SK-N-SH (cell line): ENCODE measurements at regions not wholly inside any gene's neighbourhood (a gene's known extent, or its start where the extent isn't known, plus 50 kb on each side); places are given as distances from the start of the nearest gene placed in this dataset.

Experiments used
- CTCF ChIA-PET: fragments of 300-600, 350-600 bp; formaldehyde crosslinking; extraction: SDS; loops from one replicate; lab custom pipeline; 2021; lab: Yijun Ruan, JAX
- POLR2A ChIA-PET: fragments of 350-600 bp; sonication (Branson Sonifier 250); formaldehyde crosslinking; extraction: SDS; loops from one replicate; lab custom pipeline; 2020; ENCODE audit warnings: antibody characterized with exemption, inconsistent platforms; lab: Yijun Ruan, JAX
- DNase-seq: peaks from one replicate; pipeline ENCODE4 v3.0.0; 2012
- H2AFZ ChIP-seq: fragments of 200-600 bp; sonication (generic); 2 replicates; pipeline ENCODE4 v1.8.1; 2016; ENCODE audit warnings: antibody characterized with exemption, mild to moderate bottlenecking, low read depth
- H3F3A ChIP-seq: fragments of 200-600 bp; sonication (generic); replicated peaks from 2 replicates; pipeline ENCODE3; 2016; ENCODE audit warnings: antibody characterized with exemption, mild to moderate bottlenecking; ENCODE audit not compliant: insufficient read depth
- H3K27ac ChIP-seq, 2 experiments: fragments of 200-500 bp in 1 of 2; fragments of 200-600 bp in 1 of 2; sonication (Bioruptor generic) in 1 of 2; sonication (generic), shearing (Covaris generic) in 1 of 2; 2 replicates each; pipeline versions ENCODE4 v1.5.1 to v1.6.1; 2014 to 2016; ENCODE audit warnings: low read depth in 2 of 2, inconsistent platforms in 1 of 2, low read length in 1 of 2, mild to moderate bottlenecking in 1 of 2, mixed read lengths in 1 of 2
- H3K27me3 ChIP-seq: fragments of 200-600 bp; sonication (generic), shearing (Covaris generic); 2 replicates; pipeline ENCODE4 v1.6.1; 2016; ENCODE audit warnings: mixed run types; ENCODE audit not compliant: insufficient read depth
- H3K36me3 ChIP-seq, 2 experiments: fragments of 200-500 bp in 1 of 2; fragments of 200-600 bp in 1 of 2; sonication (Bioruptor generic) in 1 of 2; sonication (generic) in 1 of 2; replicated peaks in 1 of 2; 2 replicates each; pipeline versions ENCODE3 to v1.5.1; 2014 to 2016; ENCODE audit warnings: low read length in 1 of 2, mild to moderate bottlenecking in 1 of 2; ENCODE audit not compliant: insufficient read depth in 2 of 2, control insufficient read depth in 1 of 2
- H3K4me1 ChIP-seq, 2 experiments: fragments of 200-500 bp in 1 of 2; fragments of 200-600 bp in 1 of 2; sonication (Bioruptor generic) in 1 of 2; sonication (generic), shearing (Covaris generic) in 1 of 2; 2 replicates each; pipeline versions ENCODE4 v1.5.1 to v1.6.1; 2014 to 2016; ENCODE audit warnings: low read depth in 1 of 2, low read length in 1 of 2, mixed run types in 1 of 2; ENCODE audit not compliant: insufficient read depth in 2 of 2, control insufficient read depth in 1 of 2
- H3K4me2 ChIP-seq: fragments of 200-600 bp; sonication (generic), shearing (Covaris generic); 2 replicates; pipeline ENCODE4 v1.6.1; 2017; ENCODE audit warnings: mixed run types
- H3K4me3 ChIP-seq, 2 experiments: fragments of 200-500 bp in 1 of 2; fragments of 200-600 bp in 1 of 2; sonication (Bioruptor generic) in 1 of 2; sonication (generic), shearing (Covaris generic) in 1 of 2; 2 replicates each; pipeline versions ENCODE4 v1.5.1 to v1.8.1; 2014 to 2016; ENCODE audit warnings: low read depth in 2 of 2, inconsistent platforms in 1 of 2, low read length in 1 of 2, mild to moderate bottlenecking in 1 of 2, mixed read lengths in 1 of 2, moderate library complexity in 1 of 2
- H3K79me2 ChIP-seq: fragments of 200-600 bp; sonication (generic); 2 replicates; pipeline ENCODE4 v1.8.1; 2017; ENCODE audit warnings: mild to moderate bottlenecking; ENCODE audit not compliant: insufficient read depth
- H3K9ac ChIP-seq: fragments of 200-600 bp; sonication (generic); 2 replicates; pipeline ENCODE4 v1.6.1; 2017; ENCODE audit warnings: mixed run types
- H3K9me2 ChIP-seq: fragments of 200-600 bp; sonication (generic); 2 replicates; pipeline ENCODE4 v1.6.1; 2017; ENCODE audit warnings: mixed run types
- H3K9me3 ChIP-seq: fragments of 200-600 bp; sonication (generic); 2 replicates; pipeline ENCODE4 v1.6.1; 2017; ENCODE audit warnings: mixed run types, mild to moderate bottlenecking, moderate library complexity
- H4K20me1 ChIP-seq: fragments of 200-600 bp; sonication (generic); 2 replicates; pipeline ENCODE4 v1.6.1; 2017; ENCODE audit warnings: mild to moderate bottlenecking, mixed run types; ENCODE audit not compliant: insufficient read depth
- CTCF ChIP-seq: fragments of 200-600 bp; sonication (generic); IDR thresholded peaks from 2 replicates; pipeline ENCODE4 v1.6.1; 2017; ENCODE audit warnings: antibody characterized with exemption, mild to moderate bottlenecking, moderate library complexity
- EP300 ChIP-seq, 2 experiments: IDR thresholded peaks; 2 replicates each; pipeline versions ENCODE4 v1.4.0 to v1.6.1; 2012; ENCODE audit warnings: borderline replicate concordance in 1 of 2, low read depth in 1 of 2, low read length in 1 of 2
- FOXM1 ChIP-seq: IDR thresholded peaks from 2 replicates; pipeline ENCODE4 v1.4.0; 2012; ENCODE audit warnings: low read depth, mild to moderate bottlenecking
- MXI1 ChIP-seq: IDR thresholded peaks from 2 replicates; pipeline ENCODE4 v1.6.1; 2012; ENCODE audit warnings: mild to moderate bottlenecking, low read depth, low read length, improper control_type of control experiment
- NFIC ChIP-seq: IDR thresholded peaks from 2 replicates; pipeline ENCODE4 v1.4.0; 2012; ENCODE audit warnings: borderline replicate concordance
- NRF1 ChIP-seq: IDR thresholded peaks from 2 replicates; pipeline ENCODE4 v1.6.1; 2012; ENCODE audit warnings: low read depth, mild to moderate bottlenecking, low read length
- RFX5 ChIP-seq: IDR thresholded peaks from 2 replicates; pipeline ENCODE4 v1.6.1; 2012; ENCODE audit warnings: mild to moderate bottlenecking, improper control_type of control experiment, low read length
- TEAD4 ChIP-seq: IDR thresholded peaks from 2 replicates; pipeline ENCODE4 v1.4.0; 2012; ENCODE audit warnings: mild to moderate bottlenecking, borderline replicate concordance; ENCODE audit not compliant: insufficient read depth
- USF2 ChIP-seq: fragments of 150-350 bp; IDR thresholded peaks from 2 replicates; pipeline ENCODE4 v1.6.1; 2017; ENCODE audit warnings: antibody characterized with exemption, low read length, low read depth, borderline replicate concordance
- ZBTB33 ChIP-seq: IDR thresholded peaks from 2 replicates; pipeline ENCODE4 v1.4.0; 2012; ENCODE audit warnings: low read depth, borderline replicate concordance
- WGBS: methylation state at CpG from one replicate; pipeline ENCODE4 v1.1.6; 2017; ENCODE audit warnings: low lambda C conversion rate; 5-methylcytosine and 5-hydroxymethylcytosine counted together

DNA sequence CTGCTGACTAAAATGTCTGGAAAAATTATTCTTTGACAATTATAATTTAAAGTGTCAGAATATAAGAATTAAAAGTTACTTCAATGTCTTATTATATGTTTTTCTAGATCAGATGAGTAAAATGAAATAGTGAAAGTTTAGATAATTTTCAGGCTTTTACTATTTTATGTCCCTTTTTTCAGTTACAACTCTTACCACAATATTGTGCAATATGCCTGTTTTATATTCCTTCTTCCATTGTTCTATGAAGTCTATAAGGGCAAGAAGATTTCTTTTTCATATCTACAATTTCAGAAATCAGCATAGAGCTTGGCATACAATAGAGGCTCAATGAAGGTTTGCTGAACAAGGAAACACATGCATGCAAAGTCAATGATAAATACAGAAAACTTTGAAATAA lies 401.2 kb upstream of the HTR1E start:
- peaks cover 3% of the 10 kb centered on the region; the same call in 1 of the 2 replicates for H3K9me2 ChIP-seq
- no peaks in the 10 kb centered on the region for H3K79me2 ChIP-seq
- H3K27me3 ChIP-seq, result no peaks in the 10 kb centered on the region
- no peaks in the 10 kb centered on the region for H3F3A ChIP-seq
- no peak overlapping the region for H3K4me3 ChIP-seq
- peaks cover 0 to 20% of the 10 kb centered on the region in 2 experiments; a peak in 2 of 4 replicates for H3K4me1 ChIP-seq
- no peaks in the 10 kb centered on the region for H4K20me1 ChIP-seq
- no peak for DNase-seq
- peak overlapping the region in 1 of 2 experiments; percentile 100; a peak in 2 of 4 replicates for H3K27ac ChIP-seq
- TF ChIP-seq ZBTB33 (no peak), TEAD4 (no peak), RFX5 (no peak), NFIC (no peak), FOXM1 (no peak), NRF1 (no peak)
- no peaks in the 10 kb centered on the region for H3K9me3 ChIP-seq
- H2AFZ ChIP-seq, result no peak overlapping the region
- POLR2A ChIA-PET, result no interaction called here
- CTCF ChIA-PET, result interaction anchor here (0.6 to 2.0 kb wide), 3 partner anchors 10 to 613 kb away, joined by 3 to 9 read pairs (median 5); partner anchors contain the start of gene HTR1E
- H3K9ac ChIP-seq, result no peak overlapping the region
- no peak overlapping the region for H3K4me2 ChIP-seq
- no peaks in the 10 kb centered on the region for H3K36me3 ChIP-seq

- no peak for DNase-seq
- ChIA-PET POLR2A (interaction anchor here (0.8 to 1.6 kb wide), 2 partner anchors 74 to 320 kb away, joined by 3 to 8 read pairs; no protein-coding TSS in a partner anchor), CTCF (interaction anchor here (1.4 to 2.0 kb wide), 2 partner anchors 402 to 612 kb away, joined by 5 to 9 read pairs; partner anchors contain the start of gene HTR1E)
- Histone ChIP-seq H3K9ac (no peak overlapping the region), H3K4me3 (no peak overlapping the region), H3K27me3 (no peaks in the 10 kb centered on the region), H3K4me1 (peaks cover 0 to 20% of the 10 kb centered on the region in 2 experiments; a peak in 2 of 4 replicates), H3K27ac (peak overlapping the region in 1 of 2 experiments; percentile 100; a peak in 2 of 4 replicates), H2AFZ (no peak overlapping the region), H3K79me2 (no peaks in the 10 kb centered on the region), H3K9me2 (peaks cover 3% of the 10 kb centered on the region; the same call in 1 of the 2 replicates), H3F3A (no peaks in the 10 kb centered on the region), H3K9me3 (no peaks in the 10 kb centered on the region), H3K36me3 (no peaks in the 10 kb centered on the region), H3K4me2 (no peak overlapping the region), H4K20me1 (no peaks in the 10 kb centered on the region)
- TF ChIP-seq TEAD4, result no peak
- no peak for TF ChIP-seq USF2
- no peak; the same call in 1 of the 2 replicates for TF ChIP-seq MXI1
- peak in 1 of 2 experiments; percentile 67; a peak in 1 of 4 replicates for TF ChIP-seq EP300 (IDR thresholded peaks at IDR 0.05; ENCODE audit: borderline replicate concordance in 1 of 2, low read depth in 1 of 2, low read length in 1 of 2)
- TF ChIP-seq CTCF, result no peak
- 13% methylated on average over 1 of the region's 1 CpG for WGBS
Measured at GRCh38 chr6:86535100-86535499, 402.2 kb upstream of the HTR1E start.
